ENCODE measurements at regions not wholly inside any gene's neighbourhood (a gene's known extent, or its start where the extent isn't known, plus 50 kb on each side); places are given as distances from the start of the nearest gene placed in this dataset.

GRCh38 chr6:137676888-137677287, 182.7 kb upstream of the OLIG3 start:
- TF ChIP-seq POLR2AphosphoS5 (IDR thresholded peaks at IDR 0.05; ENCODE audit: borderline replicate concordance, low read depth, low read length) = no peak
- no peak for TF ChIP-seq EZH2 (IDR thresholded peaks at IDR 0.05)
- no peak for TF ChIP-seq FOXP2 (optimal IDR thresholded peaks at IDR 0.05; ENCODE audit: control extremely low read depth, extremely low read length, insufficient read depth)
